HG02981 (cell line): ENCODE measurements at regions not wholly inside any gene's neighbourhood (a gene's known extent, or its start where the extent isn't known, plus 50 kb on each side); places are given as distances from the start of the nearest gene placed in this dataset.
"Not testable (repeated sequence)": the region's sequence is repeated elsewhere in the genome, so short reads cannot be mapped to it uniquely, and the experiment has no call there.

Source experiments
- ATAC-seq: cut with Tn5 transposase; IDR thresholded peaks from one replicate; pipeline ENCODE4 v1.9.1; 2021; ENCODE audit warnings: mild to moderate bottlenecking, moderate library complexity; ENCODE audit not compliant: unreplicated experiment

- no peak for ATAC-seq
Observed at GRCh38 chr4:23970201-23970850, 80.5 kb upstream of the PPARGC1A start.

DNA sequence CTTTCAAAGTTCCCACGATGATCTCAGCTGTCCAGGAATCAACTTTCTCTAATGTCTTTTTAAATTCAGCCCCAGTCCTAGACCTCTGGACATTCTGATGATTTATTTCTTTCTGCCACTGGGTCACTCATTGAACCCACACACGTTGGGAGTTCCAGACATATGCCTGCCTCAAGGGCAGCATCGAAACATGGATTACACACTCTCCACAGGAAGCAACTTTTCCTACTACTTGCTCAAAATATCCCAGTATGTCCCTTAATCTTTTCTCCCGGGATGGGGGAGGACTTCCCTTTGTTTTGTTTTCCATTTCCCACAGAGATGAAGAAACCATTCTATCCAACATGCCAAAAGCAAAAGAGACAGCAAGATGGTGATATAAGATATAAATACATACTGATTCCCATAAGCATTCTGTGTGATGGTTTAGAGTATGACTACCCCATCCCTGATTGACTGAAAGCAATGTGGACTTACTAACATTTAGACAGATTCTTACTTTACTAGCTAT is 79.8 kb upstream of the PPARGC1A start:
- no peak for ATAC-seq

GRCh38 chr4:23967281-23967680 is 77.4 kb upstream of the PPARGC1A start:
- ATAC-seq: no peak

GRCh38 chr4:23966725-23967124 is 76.9 kb upstream of the PPARGC1A start:
- no peak for ATAC-seq

DNA sequence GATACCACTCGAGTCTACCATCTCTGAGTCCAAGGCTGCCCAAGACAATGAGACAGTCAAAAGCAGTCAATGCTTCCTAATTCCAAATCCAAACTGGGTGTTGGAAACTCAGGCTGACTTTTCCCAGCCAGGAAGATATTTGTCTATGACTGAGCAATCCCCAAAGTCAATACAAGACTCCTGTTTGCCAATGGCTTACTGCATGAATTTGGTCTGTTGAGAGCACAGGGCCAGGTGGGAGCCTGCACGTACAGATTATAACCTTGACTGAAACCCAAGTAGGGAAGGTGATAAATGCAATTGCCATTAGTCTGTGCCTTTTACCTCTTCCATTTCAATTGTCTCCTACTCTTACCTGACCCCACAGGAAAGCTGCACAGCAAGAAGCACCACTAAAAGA is 72.6 kb upstream of the PPARGC1A start:
- ATAC-seq: no peak

DNA sequence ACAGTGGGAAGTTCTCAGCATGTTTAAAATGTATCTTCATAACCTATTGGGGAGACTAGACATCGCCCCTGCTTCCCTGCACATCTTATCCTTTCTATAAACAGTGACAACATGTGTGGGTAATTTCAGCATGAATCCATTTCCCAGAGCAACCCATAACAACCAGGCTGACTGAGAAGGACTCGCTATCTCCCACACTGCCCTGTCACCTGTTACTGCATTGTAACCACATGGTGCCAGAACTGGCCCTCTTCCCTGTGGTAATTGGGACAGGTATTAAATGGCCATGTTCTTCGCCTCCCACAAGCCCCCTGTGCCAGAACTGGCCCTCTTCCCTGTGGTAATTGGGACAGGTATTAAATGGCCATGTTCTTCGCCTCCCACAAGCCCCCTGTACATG is 71.5 kb upstream of the PPARGC1A start:
- not testable (repeated sequence) for ATAC-seq

GRCh38 chr4:23959396-23960148 is 69.7 kb upstream of the PPARGC1A start:
- ATAC-seq: no peak

DNA sequence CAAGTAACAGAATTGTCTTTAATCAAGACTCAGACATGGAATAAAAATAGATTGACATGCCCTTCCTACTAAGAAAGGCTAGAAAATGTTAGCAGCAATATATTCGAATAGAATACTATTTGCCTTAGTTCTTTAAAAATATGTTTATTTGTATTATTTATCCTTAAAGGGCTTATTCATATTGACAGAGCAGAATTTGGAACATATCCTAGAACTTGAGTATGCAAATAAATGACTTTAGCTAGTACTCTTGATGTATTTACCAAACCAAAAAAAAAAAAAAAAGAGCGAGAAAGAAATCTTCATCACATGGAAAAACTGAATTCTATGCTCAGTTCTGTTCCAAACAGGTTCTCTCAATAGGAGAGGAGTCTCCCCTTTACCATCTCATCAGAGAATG is 68.9 kb upstream of the PPARGC1A start:
- ATAC-seq: no peak

DNA sequence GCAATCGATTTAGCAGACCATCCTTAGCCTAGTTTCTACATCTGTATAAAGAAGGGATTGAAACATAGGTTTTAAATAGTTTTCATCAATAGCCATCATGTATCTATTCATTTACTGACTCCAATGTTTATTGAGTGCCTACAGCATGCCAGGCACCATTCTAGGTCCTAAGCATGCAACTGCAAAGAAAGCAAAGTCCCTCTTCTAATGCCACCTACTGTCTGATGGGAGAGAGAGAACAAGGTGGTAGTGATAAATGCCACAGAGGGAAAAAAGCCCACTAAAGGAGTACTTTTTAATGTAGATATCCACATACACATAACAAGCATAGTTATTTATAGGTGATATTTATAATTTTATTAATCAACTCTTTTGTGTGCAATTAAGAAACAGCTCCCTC is 67.6 kb upstream of the PPARGC1A start:
- no peak for ATAC-seq

- ATAC-seq: no peak
Observed at GRCh38 chr4:23956601-23957364, 66.9 kb upstream of the PPARGC1A start.

DNA sequence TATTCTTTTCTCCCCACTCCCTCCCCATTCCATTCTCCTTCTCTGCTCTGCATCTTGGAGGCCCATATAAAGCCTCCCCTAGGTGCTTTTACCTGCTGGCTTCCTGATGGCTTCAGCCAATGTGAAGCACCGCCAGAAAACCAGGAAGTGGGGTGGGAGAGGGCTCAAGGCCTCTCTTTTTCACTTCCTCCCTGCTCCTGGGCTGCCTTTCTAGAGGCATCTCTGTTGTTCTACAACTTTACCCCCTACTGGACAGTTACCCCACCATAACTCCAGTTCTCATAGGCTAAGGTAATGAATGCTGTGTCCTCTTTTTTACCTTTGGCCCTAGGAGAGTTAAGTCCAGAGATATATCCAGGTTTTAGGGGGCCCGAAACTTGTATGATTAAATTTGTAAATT is 62.4 kb upstream of the PPARGC1A start:
- ATAC-seq: no peak

DNA sequence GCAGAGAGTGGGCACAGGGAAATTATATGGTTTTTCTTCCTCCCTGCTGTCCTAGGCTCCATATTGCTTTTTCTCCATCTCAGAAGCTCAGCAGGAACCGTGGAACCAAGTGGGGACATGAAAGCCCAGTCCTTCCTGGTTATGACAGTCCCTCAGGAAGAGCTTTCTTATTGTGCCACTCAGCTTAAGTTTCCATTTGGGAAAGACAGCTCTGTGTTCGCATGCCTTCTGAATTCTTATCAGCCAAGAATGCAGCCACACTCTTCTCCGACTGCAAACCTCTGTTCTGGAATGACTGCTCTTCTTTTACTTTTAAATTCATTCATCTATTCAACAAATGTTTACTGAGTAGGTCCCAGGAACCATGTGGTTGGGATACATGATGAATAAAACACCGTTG is 58.0 kb upstream of the PPARGC1A start:
- ATAC-seq: no peak

GRCh38 chr4:23946299-23946698 is 56.5 kb upstream of the PPARGC1A start:
- ATAC-seq: no peak

DNA sequence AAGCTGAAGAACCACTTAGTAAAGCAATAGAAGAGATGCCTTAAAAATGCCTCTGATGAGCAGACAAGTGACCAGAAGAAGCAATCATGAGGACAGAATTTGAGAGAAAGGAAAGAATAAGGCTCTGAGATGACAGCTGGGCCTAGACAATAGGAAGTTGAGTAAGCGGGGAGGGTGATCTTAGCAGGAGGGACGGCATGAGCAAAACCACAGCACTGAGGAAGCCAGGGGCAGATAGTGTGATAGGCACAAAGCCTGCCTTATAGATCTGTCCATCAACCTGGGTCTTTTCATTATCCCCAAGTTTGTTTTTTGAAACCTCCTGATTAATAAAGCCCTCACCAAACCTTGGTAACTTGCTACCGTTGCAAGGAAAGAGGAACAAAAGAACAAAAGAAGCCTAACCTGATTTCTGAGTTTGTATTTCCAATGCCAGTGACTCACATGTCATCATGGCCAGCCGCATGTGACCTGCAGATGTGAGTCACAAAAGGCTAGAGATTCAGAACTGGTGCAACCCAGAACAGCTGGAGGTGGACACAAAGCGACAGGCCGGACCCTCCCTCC is 55.7 kb upstream of the PPARGC1A start:
- ATAC-seq: no peak

DNA sequence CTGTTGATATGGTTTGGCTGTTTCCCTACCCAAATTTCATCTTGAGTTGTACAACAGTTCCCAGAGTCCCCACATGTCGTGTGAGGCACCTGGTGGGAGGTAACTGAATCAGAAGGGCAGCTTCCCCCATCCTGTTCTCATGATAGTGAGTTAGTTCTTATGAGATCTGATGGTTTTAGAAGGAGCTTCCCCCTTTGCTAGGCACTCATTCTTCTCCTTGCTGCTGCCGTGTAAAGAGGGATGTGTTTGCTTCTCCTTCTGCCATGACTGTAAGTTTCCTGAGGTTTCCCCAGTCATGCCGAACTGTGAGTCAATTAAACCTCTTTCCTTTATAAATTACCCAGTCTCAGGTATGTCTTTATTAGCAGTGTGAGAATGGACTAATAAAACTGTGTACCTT is 54.7 kb upstream of the PPARGC1A start:
- ATAC-seq: not testable (repeated sequence)

DNA sequence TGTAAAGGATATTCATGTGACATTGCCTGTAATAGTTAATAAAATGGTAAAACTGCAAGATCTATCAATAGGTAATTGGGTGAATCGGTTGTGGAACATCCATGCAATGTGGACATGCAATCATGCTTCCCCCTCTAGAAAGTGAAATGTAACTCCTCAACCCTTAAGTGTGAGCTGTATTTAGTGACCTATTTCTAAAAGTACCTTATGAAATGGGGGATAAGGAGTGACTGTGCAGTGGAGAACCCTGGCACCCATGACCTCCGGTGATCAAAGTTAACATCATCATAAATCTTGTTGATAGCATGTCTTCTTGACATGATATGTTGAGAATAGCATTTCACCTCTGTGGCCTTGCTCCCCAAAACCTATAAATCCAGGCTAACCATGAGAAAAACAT is 53.6 kb upstream of the PPARGC1A start:
- ATAC-seq: no peak

DNA sequence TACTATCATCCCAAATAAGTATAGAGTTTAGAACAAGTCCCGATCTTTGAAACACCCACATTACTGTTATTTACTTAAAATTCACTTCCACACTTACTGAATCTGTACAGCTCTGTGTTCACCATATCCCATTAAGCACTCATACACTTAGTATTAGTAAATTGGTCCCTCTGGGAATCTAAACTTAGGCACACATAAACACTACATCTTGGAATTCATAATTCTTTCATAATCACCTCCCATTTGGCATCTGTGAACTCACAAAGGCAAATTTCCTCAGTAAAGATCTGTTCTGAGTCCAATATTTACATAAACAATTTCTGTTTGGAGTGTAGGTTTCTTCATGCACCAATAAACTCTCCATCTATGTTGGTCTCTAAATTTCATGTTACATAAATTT is 52.6 kb upstream of the PPARGC1A start:
- no peak for ATAC-seq
